ENCODE measurements at regions not wholly inside any gene's neighbourhood (a gene's known extent, or its start where the extent isn't known, plus 50 kb on each side); places are given as distances from the start of the nearest gene placed in this dataset.

DNA sequence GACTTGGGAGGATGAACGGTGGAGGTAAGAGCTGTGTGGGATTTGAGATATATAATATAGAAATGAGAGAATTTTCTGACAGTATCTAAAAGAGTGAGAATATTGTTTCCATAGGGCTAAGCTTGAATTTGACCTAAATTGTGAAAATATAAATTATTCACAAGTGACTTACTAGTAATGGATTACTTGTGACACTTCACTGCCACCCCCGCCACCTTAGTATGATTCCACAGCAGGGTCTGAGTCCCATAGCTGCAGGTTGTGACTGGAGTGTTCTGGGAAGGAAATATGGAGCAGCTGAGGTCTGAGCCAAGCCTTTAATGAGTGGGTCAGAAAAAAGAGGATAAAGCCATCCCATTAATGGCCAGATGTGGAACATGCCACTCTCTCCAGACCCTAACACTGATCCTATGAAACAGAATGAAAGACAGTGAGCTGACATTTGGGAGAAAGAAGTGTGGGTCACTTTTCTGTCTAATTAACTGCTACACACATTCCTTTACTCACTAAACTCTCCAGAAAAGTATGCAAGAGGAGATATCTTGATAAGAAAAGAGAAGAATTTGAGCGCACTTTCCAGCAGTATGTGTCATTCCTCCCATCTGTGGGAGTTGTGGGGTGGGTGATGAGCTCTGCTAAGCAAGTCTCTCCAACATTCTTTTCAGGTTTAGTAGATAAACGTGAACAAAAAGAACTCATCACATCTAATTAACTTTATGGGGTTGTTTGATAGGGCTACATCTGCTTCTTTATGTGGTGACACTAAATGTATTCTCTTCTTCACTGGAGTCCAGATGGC lies 1193.4 kb downstream of the SORCS3 start:
- Mint-ChIP-seq H3K4me1 (ENCODE audit: low read depth) (peaks cover 12% of the 10 kb centered on the region), H3K4me3 (ENCODE audit: low read depth) (no peak overlapping the region), H3K27me3 (ENCODE audit: low read depth) (no peaks in the 10 kb centered on the region), H3K9me3 (no peaks in the 10 kb centered on the region), H3K36me3 (ENCODE audit: low read depth) (no peaks in the 10 kb centered on the region), H3K27ac (no peak overlapping the region)
- intact Hi-C loops (cut with micrococcal nuclease), result no loop called here
- DNase-seq (ENCODE audit: low spot score), result no peak

DNA sequence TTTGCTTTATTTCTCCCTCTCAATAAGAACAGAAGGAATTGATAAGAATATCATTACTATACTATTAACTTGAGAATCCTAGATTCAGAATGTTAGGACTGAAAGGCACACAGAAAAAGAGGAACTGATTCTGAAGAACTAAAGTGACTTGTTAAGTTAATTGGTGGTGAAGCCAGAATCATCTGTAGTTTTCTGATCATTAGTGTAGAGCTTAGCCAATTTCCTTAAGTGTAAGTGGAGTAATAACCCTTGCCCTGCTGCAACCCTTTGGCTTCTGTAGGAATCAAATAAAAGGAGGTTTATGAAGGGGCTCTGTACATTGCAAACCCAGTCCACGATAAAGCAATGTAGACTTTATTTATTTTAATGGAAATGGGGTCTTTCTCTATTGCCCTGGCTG lies 1186.0 kb downstream of the SORCS3 start:
- no peak overlapping the region for H3K27ac Mint-ChIP-seq
- intact Hi-C loops (cut with micrococcal nuclease), result no loop called here
- H3K9me3 Mint-ChIP-seq, result no peaks in the 10 kb centered on the region
- no peak for DNase-seq (ENCODE audit: low spot score)
- H3K4me3 Mint-ChIP-seq (ENCODE audit: low read depth), result no peak overlapping the region
- no peaks in the 10 kb centered on the region for H3K4me1 Mint-ChIP-seq (ENCODE audit: low read depth)
- H3K27me3 Mint-ChIP-seq (ENCODE audit: low read depth), result no peaks in the 10 kb centered on the region
- H3K36me3 Mint-ChIP-seq (ENCODE audit: low read depth), result no peaks in the 10 kb centered on the region

DNA sequence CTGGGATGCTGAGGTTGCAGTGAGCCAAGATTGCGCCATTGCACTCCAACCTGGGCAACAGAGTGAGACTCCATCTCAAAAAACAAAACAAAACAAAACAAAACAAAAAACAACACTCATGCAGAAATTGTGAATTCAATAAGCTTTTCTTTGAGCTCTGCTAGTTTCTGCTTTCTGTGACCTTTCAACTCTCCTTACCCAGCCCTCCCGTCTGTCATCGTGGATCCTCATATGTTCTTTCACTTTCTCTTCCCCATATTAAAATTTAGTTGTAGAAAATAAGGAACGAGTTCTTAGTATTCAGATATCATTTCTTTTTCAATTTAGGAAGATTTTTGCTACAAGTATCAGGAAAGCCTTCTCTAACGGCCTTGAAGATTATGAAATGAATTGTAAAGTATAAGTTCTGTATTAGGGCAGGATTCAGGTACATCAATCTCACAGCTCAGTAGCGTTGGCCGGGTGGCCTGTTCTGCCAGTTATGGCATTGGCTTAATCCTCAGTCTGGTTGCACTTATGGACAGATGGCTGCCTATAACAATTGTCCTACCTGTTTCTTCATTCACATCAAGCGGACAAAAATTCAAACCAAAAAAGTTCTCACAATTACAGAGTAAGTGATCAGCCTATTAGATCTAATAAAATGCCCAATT lies 1167.0 kb downstream of the SORCS3 start:
- Mint-ChIP-seq H3K9me3 (no peaks in the 10 kb centered on the region), H3K4me1 (ENCODE audit: low read depth) (no peaks in the 10 kb centered on the region), H3K27ac (no peak overlapping the region), H3K27me3 (ENCODE audit: low read depth) (no peaks in the 10 kb centered on the region), H3K36me3 (ENCODE audit: low read depth) (no peaks in the 10 kb centered on the region), H3K4me3 (ENCODE audit: low read depth) (no peak overlapping the region)
- intact Hi-C loops (cut with micrococcal nuclease), result no loop called here
- DNase-seq (ENCODE audit: low spot score), result no peak

DNA sequence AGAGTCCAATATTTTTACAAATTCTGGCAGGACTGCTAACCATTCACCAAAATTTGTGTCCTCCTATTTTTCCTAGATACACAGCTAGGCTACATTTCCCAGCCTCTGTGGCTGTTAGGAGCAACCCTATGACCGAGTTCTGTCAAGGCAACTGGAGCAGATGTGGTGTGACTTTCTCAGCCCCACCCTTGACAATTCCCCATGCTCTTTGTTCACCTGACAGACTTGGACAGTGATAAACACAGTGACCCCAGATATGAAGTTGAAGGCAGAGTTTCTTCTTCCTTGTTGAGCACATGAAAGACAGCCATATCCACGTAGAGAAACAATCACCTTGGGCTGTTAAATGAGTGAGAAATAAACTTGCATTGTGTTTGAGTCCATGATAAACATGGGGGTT lies 1162.1 kb downstream of the SORCS3 start:
- no peak for DNase-seq (ENCODE audit: low spot score)
- H3K27ac Mint-ChIP-seq, result no peak overlapping the region
- H3K4me3 Mint-ChIP-seq (ENCODE audit: low read depth), result no peak overlapping the region
- no peaks in the 10 kb centered on the region for H3K27me3 Mint-ChIP-seq (ENCODE audit: low read depth)
- no peaks in the 10 kb centered on the region for H3K36me3 Mint-ChIP-seq (ENCODE audit: low read depth)
- H3K4me1 Mint-ChIP-seq (ENCODE audit: low read depth), result no peaks in the 10 kb centered on the region
- no peaks in the 10 kb centered on the region for H3K9me3 Mint-ChIP-seq
- intact Hi-C loops (cut with micrococcal nuclease), result no loop called here

DNA sequence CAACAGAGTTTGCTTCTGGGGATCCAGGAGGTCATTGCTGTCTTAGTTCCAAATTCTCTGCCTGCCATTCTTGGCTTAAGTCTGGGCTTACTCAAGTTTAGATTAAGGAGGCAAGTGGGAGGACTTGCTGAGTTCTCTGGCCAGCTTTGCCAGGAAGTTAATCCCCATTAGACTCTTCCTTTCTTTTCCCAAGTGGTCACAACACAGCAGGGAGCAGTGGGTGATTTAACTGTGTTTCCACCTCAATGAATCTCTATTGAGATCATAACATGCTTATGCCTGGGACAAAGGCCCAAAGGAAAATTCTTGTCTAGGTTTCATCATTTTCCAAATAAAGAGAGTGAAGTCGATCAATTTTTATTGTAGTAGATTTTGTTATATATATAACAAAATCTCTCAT lies 1159.6 kb downstream of the SORCS3 start:
- no peak overlapping the region for H3K4me3 Mint-ChIP-seq (ENCODE audit: low read depth)
- no peaks in the 10 kb centered on the region for H3K4me1 Mint-ChIP-seq (ENCODE audit: low read depth)
- intact Hi-C loops (cut with micrococcal nuclease), result no loop called here
- no peaks in the 10 kb centered on the region for H3K9me3 Mint-ChIP-seq
- no peaks in the 10 kb centered on the region for H3K27me3 Mint-ChIP-seq (ENCODE audit: low read depth)
- no peak overlapping the region for H3K27ac Mint-ChIP-seq
- no peaks in the 10 kb centered on the region for H3K36me3 Mint-ChIP-seq (ENCODE audit: low read depth)
- no peak for DNase-seq (ENCODE audit: low spot score)

DNA sequence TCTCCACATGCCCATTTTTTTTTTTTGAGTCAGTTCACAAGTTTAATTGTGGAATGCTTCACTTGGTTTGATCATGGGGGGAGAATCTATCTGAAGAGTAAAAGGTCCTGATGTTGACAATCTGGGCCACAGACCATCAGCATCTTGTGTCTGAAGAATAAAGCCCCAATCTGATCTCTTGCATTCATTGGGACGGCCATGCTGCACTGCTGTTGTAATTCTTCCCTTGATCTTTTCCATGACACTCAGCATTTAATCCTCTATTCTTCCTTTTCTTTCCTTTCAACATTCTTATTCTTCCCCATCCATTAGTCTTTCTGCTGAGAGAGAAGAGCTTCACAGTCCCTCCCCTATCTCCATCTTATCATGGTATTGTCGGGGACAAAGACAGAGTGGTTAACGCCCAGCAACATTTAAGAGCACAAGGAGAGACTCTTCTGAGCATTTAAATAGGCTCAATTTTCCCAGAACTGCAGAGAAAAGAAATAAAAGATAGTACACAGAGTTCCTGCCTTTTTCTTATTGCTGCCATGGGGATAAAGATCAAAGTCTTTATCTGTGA lies 1157.3 kb downstream of the SORCS3 start:
- Mint-ChIP-seq H3K4me1 (ENCODE audit: low read depth) (no peaks in the 10 kb centered on the region), H3K9me3 (no peaks in the 10 kb centered on the region), H3K27me3 (ENCODE audit: low read depth) (no peaks in the 10 kb centered on the region), H3K36me3 (ENCODE audit: low read depth) (no peaks in the 10 kb centered on the region), H3K4me3 (ENCODE audit: low read depth) (no peak overlapping the region), H3K27ac (no peak overlapping the region)
- DNase-seq (ENCODE audit: low spot score), result no peak
- intact Hi-C loops (cut with micrococcal nuclease), result loop anchor here (10.0 kb wide), 1 partner anchor 376 kb away; no protein-coding TSS in a partner anchor

DNA sequence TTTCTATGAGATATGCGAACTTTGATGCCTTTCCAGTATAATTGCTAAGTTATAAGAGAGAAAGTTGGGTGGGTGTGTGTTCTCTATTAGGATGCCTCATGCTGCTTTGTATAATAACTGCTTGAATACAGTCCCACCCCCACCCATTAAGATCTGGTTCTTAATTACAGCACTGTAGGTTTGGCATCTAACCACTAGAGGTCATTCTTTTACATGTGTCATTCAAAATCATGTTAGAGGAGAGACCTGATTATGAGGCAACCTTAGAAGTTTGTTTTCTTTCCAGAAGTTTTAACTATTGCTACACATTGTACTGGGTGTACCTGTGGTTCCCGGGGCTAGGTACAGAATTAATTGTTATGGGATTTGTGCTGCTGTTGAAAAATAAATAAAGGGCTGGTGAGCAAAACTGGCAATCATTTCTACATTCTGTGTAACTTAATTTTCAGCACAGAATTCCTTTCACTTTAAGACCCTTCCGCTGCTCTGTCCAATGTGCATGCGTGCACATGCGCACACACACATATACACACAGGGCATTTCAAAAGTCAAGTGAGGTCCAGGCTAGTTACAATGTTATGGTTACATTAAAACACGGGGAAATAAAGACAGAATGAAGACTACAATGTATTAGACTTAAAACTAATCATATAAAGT lies 1156.3 kb downstream of the SORCS3 start:
- Mint-ChIP-seq H3K36me3 (ENCODE audit: low read depth) (no peaks in the 10 kb centered on the region), H3K27me3 (ENCODE audit: low read depth) (no peaks in the 10 kb centered on the region), H3K9me3 (no peaks in the 10 kb centered on the region), H3K4me1 (ENCODE audit: low read depth) (no peaks in the 10 kb centered on the region), H3K27ac (no peak overlapping the region), H3K4me3 (ENCODE audit: low read depth) (no peak overlapping the region)
- DNase-seq (ENCODE audit: low spot score), result no peak
- intact Hi-C loops (cut with micrococcal nuclease), result loop anchor here (10.0 kb wide), 1 partner anchor 377 kb away; no protein-coding TSS in a partner anchor

DNA sequence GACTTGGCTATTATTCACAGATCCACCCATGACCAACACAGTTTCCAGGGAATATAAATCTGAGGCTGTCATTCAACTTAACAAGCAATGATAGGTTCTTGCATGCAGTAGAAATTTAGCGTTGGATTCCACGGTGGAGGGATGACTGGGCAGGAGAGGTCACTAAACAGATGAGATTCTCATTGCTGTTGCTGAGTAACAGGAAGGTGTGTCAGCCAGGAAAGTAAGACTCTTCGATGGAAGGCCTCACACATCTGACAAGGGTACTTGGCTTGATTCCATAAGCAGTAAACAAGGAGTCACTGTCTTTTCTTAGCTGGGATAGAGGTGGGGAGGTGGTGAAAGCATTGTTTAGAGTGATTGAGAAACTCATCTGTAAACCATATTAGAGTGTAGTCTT lies 1152.0 kb downstream of the SORCS3 start:
- Mint-ChIP-seq H3K27me3 (ENCODE audit: low read depth) (no peaks in the 10 kb centered on the region), H3K4me3 (ENCODE audit: low read depth) (no peak overlapping the region)
- intact Hi-C loops (cut with micrococcal nuclease), result loop anchor here (10.0 kb wide), 1 partner anchor 382 kb away; no protein-coding TSS in a partner anchor

DNA sequence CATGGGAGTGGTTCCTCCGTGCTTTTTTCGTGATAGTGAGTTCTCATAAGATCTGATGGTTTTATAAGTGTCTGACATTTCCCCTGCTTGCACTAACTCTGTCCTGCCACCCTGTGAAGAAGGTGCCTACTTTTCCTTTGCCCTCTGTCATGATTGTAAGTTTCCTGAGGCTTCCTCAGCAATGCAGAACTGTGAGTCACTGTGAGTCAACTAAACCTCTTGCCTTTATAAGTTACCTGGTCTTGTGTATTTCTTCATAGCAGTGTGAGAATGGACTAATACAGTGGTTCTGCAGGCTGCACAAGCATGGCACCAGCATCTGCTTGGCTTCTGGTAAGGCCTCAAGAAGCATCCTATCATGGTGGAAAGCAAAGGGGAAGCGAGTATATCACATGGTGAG lies 1144.6 kb downstream of the SORCS3 start:
- Mint-ChIP-seq H3K4me3 (ENCODE audit: low read depth) (no peak overlapping the region), H3K27me3 (ENCODE audit: low read depth) (no peaks in the 10 kb centered on the region), H3K9me3 (peaks cover 7% of the 10 kb centered on the region), H3K36me3 (ENCODE audit: low read depth) (no peaks in the 10 kb centered on the region), H3K4me1 (ENCODE audit: low read depth) (no peaks in the 10 kb centered on the region), H3K27ac (no peak overlapping the region)
- intact Hi-C loops (cut with micrococcal nuclease), result no loop called here
- no peak for DNase-seq (ENCODE audit: low spot score)

More for the DNA sequence above, 1152.0 kb downstream of the SORCS3 start:
- Mint-ChIP-seq H3K4me1 (ENCODE audit: low read depth) (no peaks in the 10 kb centered on the region), H3K27ac (no peak overlapping the region), H3K36me3 (ENCODE audit: low read depth) (no peaks in the 10 kb centered on the region), H3K9me3 (no peaks in the 10 kb centered on the region)
- DNase-seq (ENCODE audit: low spot score), result no peak

DNA sequence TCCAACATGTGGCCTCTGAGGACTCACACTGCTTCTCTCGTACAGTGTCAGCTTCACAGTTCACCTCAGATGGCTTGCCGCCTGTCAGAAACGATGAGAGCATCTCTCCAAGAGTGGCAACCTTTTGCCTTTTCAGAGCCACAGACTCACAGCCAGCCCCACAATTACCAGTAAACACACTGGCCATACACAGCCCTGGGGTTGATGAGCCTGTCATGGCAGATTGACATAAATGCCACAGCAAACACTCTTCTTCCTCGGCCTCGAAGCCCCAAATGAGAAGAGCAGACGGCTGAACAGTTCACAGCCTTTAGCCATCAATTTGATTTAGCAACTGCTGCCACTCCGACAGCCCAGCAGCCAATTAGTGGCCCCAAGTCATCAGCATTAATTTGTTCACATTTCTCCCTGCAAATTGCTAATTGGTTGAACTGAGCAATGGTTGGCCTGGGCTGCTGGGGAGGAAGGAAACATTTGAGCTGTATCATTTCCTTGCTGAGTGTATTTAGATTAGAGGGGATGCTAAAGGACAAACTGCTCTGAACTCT lies 1142.9 kb downstream of the SORCS3 start:
- DNase-seq (ENCODE audit: low spot score), result no peak
- no peak overlapping the region for H3K27ac Mint-ChIP-seq
- H3K9me3 Mint-ChIP-seq, result peaks cover 7% of the 10 kb centered on the region
- H3K36me3 Mint-ChIP-seq (ENCODE audit: low read depth), result no peaks in the 10 kb centered on the region
- intact Hi-C loops (cut with micrococcal nuclease), result no loop called here
- no peaks in the 10 kb centered on the region for H3K4me1 Mint-ChIP-seq (ENCODE audit: low read depth)
- H3K27me3 Mint-ChIP-seq (ENCODE audit: low read depth), result no peaks in the 10 kb centered on the region
- no peak overlapping the region for H3K4me3 Mint-ChIP-seq (ENCODE audit: low read depth)

DNA sequence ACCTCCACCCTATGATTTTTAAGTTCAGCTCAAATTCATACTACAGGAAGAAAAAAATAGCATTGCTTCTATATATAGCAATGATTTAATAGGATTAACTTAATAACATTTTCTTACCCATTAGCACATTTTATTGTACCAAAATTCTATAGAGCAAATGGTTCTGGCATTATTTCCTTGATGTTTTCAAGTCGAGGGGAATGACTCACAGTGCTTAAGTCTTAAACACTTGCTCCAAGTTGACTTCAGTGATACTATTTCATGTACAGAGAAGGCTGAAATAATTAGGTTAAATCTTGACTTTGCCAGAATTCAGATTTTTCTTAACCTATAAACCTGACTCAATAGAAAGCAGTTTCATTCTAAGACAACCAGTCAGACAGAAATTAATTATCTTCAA lies 1133.8 kb downstream of the SORCS3 start:
- intact Hi-C loops (cut with micrococcal nuclease), result no loop called here
- Mint-ChIP-seq H3K4me3 (ENCODE audit: low read depth) (no peak overlapping the region), H3K36me3 (ENCODE audit: low read depth) (no peaks in the 10 kb centered on the region), H3K27ac (no peak overlapping the region), H3K4me1 (ENCODE audit: low read depth) (no peaks in the 10 kb centered on the region), H3K9me3 (no peaks in the 10 kb centered on the region), H3K27me3 (ENCODE audit: low read depth) (no peaks in the 10 kb centered on the region)
- no peak for DNase-seq (ENCODE audit: low spot score)

DNA sequence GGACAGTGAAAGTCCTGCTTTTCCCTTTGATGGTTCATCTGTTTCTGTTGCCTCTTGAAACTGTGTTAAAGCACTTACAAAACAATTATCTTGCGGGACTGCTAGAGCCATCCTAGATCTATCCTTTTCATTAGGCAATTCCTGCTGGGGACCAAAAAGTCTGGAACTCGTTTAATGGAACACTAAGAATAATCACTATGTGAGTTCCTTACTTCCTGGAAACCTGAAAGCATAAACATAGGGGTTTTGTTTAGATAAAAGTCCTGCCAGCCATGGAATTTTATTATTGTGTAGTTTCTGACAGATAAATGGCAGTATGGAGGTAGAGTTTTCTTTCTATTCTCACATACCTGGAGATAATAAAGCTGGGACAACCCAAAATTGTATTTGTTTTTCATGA lies 1133.3 kb downstream of the SORCS3 start:
- DNase-seq (ENCODE audit: low spot score), result no peak
- Mint-ChIP-seq H3K9me3 (no peaks in the 10 kb centered on the region), H3K4me1 (ENCODE audit: low read depth) (no peaks in the 10 kb centered on the region), H3K4me3 (ENCODE audit: low read depth) (no peak overlapping the region), H3K27me3 (ENCODE audit: low read depth) (no peaks in the 10 kb centered on the region), H3K36me3 (ENCODE audit: low read depth) (no peaks in the 10 kb centered on the region), H3K27ac (no peak overlapping the region)
- intact Hi-C loops (cut with micrococcal nuclease), result no loop called here
